ENCODE measurements at regions not wholly inside any gene's neighbourhood (a gene's known extent, or its start where the extent isn't known, plus 50 kb on each side); places are given as distances from the start of the nearest gene placed in this dataset.

DNA sequence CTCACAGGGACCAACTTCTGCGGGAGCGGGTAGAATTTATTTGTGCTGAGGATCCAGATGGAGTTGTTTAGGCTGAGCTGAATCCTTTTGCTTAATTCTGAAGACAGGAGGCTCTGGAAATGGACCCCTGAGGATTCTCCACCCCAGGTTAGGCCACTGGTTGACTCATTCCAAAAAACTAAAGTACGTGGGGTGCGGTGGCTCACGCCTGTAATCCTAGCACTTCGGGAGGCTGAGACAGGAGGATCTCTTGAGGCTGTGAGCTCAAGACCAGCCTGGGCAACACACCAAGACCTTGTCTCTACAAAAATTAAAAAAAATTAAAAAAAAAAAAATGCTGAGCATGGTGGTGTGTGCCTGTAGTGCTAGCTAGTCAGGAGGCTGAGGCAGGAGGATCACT, 76.3 kb upstream of the MAP1LC3B2 start:
- TF ChIP-seq POLR2A (IDR thresholded peaks at IDR 0.05), result no peak
- TF ChIP-seq, protein P1, sequence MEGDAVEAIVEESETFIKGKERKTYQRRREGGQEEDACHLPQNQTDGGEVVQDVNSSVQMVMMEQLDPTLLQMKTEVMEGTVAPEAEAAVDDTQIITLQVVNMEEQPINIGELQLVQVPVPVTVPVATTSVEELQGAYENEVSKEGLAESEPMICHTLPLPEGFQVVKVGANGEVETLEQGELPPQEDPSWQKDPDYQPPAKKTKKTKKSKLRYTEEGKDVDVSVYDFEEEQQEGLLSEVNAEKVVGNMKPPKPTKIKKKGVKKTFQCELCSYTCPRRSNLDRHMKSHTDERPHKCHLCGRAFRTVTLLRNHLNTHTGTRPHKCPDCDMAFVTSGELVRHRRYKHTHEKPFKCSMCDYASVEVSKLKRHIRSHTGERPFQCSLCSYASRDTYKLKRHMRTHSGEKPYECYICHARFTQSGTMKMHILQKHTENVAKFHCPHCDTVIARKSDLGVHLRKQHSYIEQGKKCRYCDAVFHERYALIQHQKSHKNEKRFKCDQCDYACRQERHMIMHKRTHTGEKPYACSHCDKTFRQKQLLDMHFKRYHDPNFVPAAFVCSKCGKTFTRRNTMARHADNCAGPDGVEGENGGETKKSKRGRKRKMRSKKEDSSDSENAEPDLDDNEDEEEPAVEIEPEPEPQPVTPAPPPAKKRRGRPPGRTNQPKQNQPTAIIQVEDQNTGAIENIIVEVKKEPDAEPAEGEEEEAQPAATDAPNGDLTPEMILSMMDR (IDR thresholded peaks at IDR 0.05), result no peak
